NCI-H1436 treated with DMSO at 0.1 percent for 48 hours (cell line): ENCODE measurements at regions not wholly inside any gene's neighbourhood (a gene's known extent, or its start where the extent isn't known, plus 50 kb on each side); places are given as distances from the start of the nearest gene placed in this dataset.
"Not testable (repeated sequence)": the region's sequence is repeated elsewhere in the genome, so short reads cannot be mapped to it uniquely, and the experiment has no call there.

Experiments used
- DNase-seq: peaks from one replicate; lab custom pipeline; 2025; lab: John Stamatoyannopoulos, UW

GRCh38 chr6:67219346-67219745 lies 1415.7 kb upstream of the ADGRB3 start:
- DNase-seq = no peak

- no peak for DNase-seq
Measured at GRCh38 chr6:67212584-67212983, 1422.5 kb upstream of the ADGRB3 start.

- no peak for DNase-seq
Measured at GRCh38 chr6:67210450-67210849, 1424.6 kb upstream of the ADGRB3 start.

- DNase-seq = no peak
Measured at GRCh38 chr6:67201563-67201962, 1433.5 kb upstream of the ADGRB3 start.

- no peak for DNase-seq
Measured at GRCh38 chr6:67200626-67201403, 1434.3 kb upstream of the ADGRB3 start.

- DNase-seq = no peak
Measured at GRCh38 chr6:67199425-67199824, 1435.7 kb upstream of the ADGRB3 start.

- DNase-seq = no peak
Measured at GRCh38 chr6:67190733-67191132, 1444.3 kb upstream of the ADGRB3 start.

GRCh38 chr6:67184405-67184804 lies 1450.7 kb upstream of the ADGRB3 start:
- DNase-seq = no peak

GRCh38 chr6:67175101-67175500 lies 1460.0 kb upstream of the ADGRB3 start:
- no peak for DNase-seq

- DNase-seq = no peak
Measured at GRCh38 chr6:67165606-67166005, 1458.6 kb upstream of the EYS start.

- no peak for DNase-seq
Measured at GRCh38 chr6:67160820-67161219, 1453.8 kb upstream of the EYS start.

GRCh38 chr6:67141005-67141404 lies 1434.0 kb upstream of the EYS start:
- DNase-seq = no peak

GRCh38 chr6:67133973-67134372 lies 1426.9 kb upstream of the EYS start:
- no peak for DNase-seq

- DNase-seq = no peak
Measured at GRCh38 chr6:67131827-67132226, 1424.8 kb upstream of the EYS start.

GRCh38 chr6:67129780-67130179 lies 1422.8 kb upstream of the EYS start:
- no peak for DNase-seq

GRCh38 chr6:67127041-67127440 lies 1420.0 kb upstream of the EYS start:
- no peak for DNase-seq

GRCh38 chr6:67121115-67121514 lies 1414.1 kb upstream of the EYS start:
- DNase-seq = no peak

GRCh38 chr6:67112120-67112519 lies 1405.1 kb upstream of the EYS start:
- no peak for DNase-seq

- no peak for DNase-seq
Measured at GRCh38 chr6:67102743-67103142, 1395.7 kb upstream of the EYS start.

- not testable (repeated sequence) for DNase-seq
Measured at GRCh38 chr6:67095618-67096226, 1388.7 kb upstream of the EYS start.

GRCh38 chr6:67094431-67094946 lies 1387.5 kb upstream of the EYS start:
- DNase-seq = no peak

- no peak for DNase-seq
Measured at GRCh38 chr6:67073938-67074337, 1366.9 kb upstream of the EYS start.

- no peak for DNase-seq
Measured at GRCh38 chr6:67068781-67069180, 1361.8 kb upstream of the EYS start.

GRCh38 chr6:67064323-67064722 lies 1357.3 kb upstream of the EYS start:
- DNase-seq = no peak
